Astrocyte (in vitro differentiated cells and primary cell): ENCODE measurements at regions not wholly inside any gene's neighbourhood (a gene's known extent, or its start where the extent isn't known, plus 50 kb on each side); places are given as distances from the start of the nearest gene placed in this dataset.

Experiments
- DNase-seq: peaks from one replicate; pipeline ENCODE4 v3.0.0-alpha.2; 2010; ENCODE audit warnings: low read depth
- FAIRE-seq: peaks from 2 replicates; lab custom pipeline; 2011; peaks lifted over from hg19 to GRCh38; lab: Jason Lieb, UNC
- H2AFZ ChIP-seq: 2 replicates; pipeline ENCODE4 v1.6.0; 2012; ENCODE audit warnings: low read depth, low read length, inconsistent platforms
- H3K27ac ChIP-seq: 2 replicates; pipeline ENCODE4 v1.5.1; 2011; ENCODE audit warnings: low read depth, low read length, inconsistent platforms
- H3K27me3 ChIP-seq: 2 replicates; pipeline ENCODE4 v1.6.0; 2011; ENCODE audit warnings: low read length, inconsistent platforms; ENCODE audit not compliant: insufficient read depth
- H3K36me3 ChIP-seq: 2 replicates; pipeline ENCODE4 v1.5.1; 2011; ENCODE audit warnings: low read length, inconsistent platforms; ENCODE audit not compliant: insufficient read depth
- H3K4me1 ChIP-seq: 2 replicates; pipeline ENCODE4 v1.5.1; 2011; ENCODE audit warnings: low read length, inconsistent platforms; ENCODE audit not compliant: insufficient read depth
- H3K4me2 ChIP-seq: 2 replicates; pipeline ENCODE4 v1.6.0; 2012; ENCODE audit warnings: low read length, inconsistent platforms
- H3K4me3 ChIP-seq: 2 replicates; pipeline ENCODE4 v1.5.1; 2011; ENCODE audit warnings: low read depth, mild to moderate bottlenecking, low read length, inconsistent platforms; ENCODE audit not compliant: insufficient read depth
- H3K79me2 ChIP-seq: 2 replicates; pipeline ENCODE4 v1.6.0; 2012; ENCODE audit warnings: mild to moderate bottlenecking, low read length, inconsistent platforms; ENCODE audit not compliant: insufficient read depth
- H3K9ac ChIP-seq: 2 replicates; pipeline ENCODE4 v1.6.0; 2012; ENCODE audit warnings: mild to moderate bottlenecking, low read length, inconsistent platforms
- H3K9me3 ChIP-seq: 2 replicates; pipeline ENCODE4 v1.5.1; 2012; ENCODE audit warnings: low read depth, mild to moderate bottlenecking, low read length, inconsistent platforms; ENCODE audit not compliant: insufficient read depth
- H4K20me1 ChIP-seq: 2 replicates; pipeline ENCODE4 v1.6.0; 2012; ENCODE audit warnings: low read length, inconsistent platforms; ENCODE audit not compliant: insufficient read depth
- H3K27ac Mint-ChIP-seq: one replicate; pipeline ENCODE4 v1.8.0; 2021; ENCODE audit warnings: mild to moderate bottlenecking, mixed read lengths; ENCODE audit not compliant: unreplicated experiment
- H3K27me3 Mint-ChIP-seq: one replicate; pipeline ENCODE4 v1.8.0; 2021; ENCODE audit warnings: low read depth, mixed read lengths; ENCODE audit not compliant: unreplicated experiment
- H3K36me3 Mint-ChIP-seq: one replicate; pipeline ENCODE4 v1.8.0; 2021; ENCODE audit warnings: low read depth, mixed read lengths; ENCODE audit not compliant: unreplicated experiment
- H3K4me1 Mint-ChIP-seq: one replicate; pipeline ENCODE4 v1.8.0; 2021; ENCODE audit warnings: low read depth, mixed read lengths; ENCODE audit not compliant: unreplicated experiment
- H3K4me3 Mint-ChIP-seq: one replicate; pipeline ENCODE4 v1.8.0; 2021; ENCODE audit warnings: mild to moderate bottlenecking, moderate library complexity, mixed read lengths; ENCODE audit not compliant: unreplicated experiment
- H3K9me3 Mint-ChIP-seq: one replicate; pipeline ENCODE4 v1.8.0; 2021; ENCODE audit warnings: mild to moderate bottlenecking, mixed read lengths; ENCODE audit not compliant: unreplicated experiment
- EZH2 ChIP-seq: IDR thresholded peaks from 2 replicates; pipeline ENCODE4 v1.6.1; 2012; ENCODE audit warnings: mild to moderate bottlenecking, low read length, inconsistent platforms; ENCODE audit not compliant: insufficient read depth
- TF ChIP-seq, protein P1 (sequence below): IDR thresholded peaks from 2 replicates; pipeline ENCODE4 v1.5.1; 2011; ENCODE audit warnings: low read depth, mild to moderate bottlenecking, inconsistent platforms, low read length, moderate library complexity; ENCODE audit not compliant: insufficient read depth

DNA sequence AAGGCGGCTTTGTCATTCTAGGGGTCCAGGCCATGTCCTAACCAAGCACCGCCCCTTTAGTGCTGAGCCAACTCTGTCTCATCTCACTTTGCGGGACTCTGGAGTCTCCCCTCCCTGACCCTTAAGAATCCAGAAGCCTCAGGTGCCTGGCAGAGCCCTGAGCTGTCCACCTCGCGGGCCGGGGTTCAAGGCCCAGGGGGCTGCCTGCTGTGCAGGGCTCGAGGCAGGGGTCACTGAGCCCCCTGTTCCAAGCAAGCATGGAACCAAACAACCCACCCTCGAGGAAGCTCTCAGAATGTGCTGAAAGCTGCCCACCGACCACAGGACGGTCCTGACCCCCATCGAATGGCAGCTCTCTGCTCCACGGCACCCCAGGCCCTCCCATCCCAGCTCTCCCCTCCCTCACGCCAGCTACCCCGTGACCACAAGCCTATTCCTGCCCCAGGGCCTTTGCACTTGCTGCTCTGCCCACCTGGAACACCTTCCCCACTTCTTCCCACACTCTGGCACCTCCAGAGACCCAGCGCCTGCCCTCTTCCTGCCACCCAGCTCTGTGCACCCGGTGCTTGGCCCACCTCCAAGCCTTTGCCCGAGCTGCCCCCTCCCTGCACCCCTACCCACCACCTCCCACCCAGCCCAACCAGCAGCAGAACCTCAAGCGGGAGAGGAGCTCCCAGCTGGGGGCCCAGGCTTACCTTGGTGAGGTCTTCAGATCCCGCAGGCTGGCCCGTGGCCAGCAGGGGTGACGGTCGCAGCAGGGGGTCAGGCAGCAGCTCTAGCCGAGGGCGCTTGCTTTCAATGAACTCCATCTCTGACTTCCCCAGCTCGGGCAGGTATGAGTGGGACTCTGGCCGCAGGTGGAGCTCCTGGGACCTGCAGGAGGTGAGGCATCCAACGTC, 84.3 kb downstream of the NCOR2 start:
- Histone ChIP-seq H3K9me3 (no peaks in the 10 kb centered on the region), H3K4me1 (peaks cover 14% of the 10 kb centered on the region), H2AFZ (no peak overlapping the region), H3K27ac (no peak overlapping the region), H3K4me2 (no peak overlapping the region), H3K79me2 (peaks cover 85% of the 10 kb centered on the region), H4K20me1 (peaks cover 98% of the 10 kb centered on the region), H3K4me3 (no peak overlapping the region), H3K27me3 (no peaks in the 10 kb centered on the region), H3K9ac (no peak overlapping the region), H3K36me3 (peaks cover under 1% of the 10 kb centered on the region)
- H3K9me3 Mint-ChIP-seq = no peaks in the 10 kb centered on the region
- DNase-seq (no peak), FAIRE-seq (no peak)
- no peak overlapping the region for H3K4me3 Mint-ChIP-seq
- no peak for TF ChIP-seq EZH2
- TF ChIP-seq, protein P1, sequence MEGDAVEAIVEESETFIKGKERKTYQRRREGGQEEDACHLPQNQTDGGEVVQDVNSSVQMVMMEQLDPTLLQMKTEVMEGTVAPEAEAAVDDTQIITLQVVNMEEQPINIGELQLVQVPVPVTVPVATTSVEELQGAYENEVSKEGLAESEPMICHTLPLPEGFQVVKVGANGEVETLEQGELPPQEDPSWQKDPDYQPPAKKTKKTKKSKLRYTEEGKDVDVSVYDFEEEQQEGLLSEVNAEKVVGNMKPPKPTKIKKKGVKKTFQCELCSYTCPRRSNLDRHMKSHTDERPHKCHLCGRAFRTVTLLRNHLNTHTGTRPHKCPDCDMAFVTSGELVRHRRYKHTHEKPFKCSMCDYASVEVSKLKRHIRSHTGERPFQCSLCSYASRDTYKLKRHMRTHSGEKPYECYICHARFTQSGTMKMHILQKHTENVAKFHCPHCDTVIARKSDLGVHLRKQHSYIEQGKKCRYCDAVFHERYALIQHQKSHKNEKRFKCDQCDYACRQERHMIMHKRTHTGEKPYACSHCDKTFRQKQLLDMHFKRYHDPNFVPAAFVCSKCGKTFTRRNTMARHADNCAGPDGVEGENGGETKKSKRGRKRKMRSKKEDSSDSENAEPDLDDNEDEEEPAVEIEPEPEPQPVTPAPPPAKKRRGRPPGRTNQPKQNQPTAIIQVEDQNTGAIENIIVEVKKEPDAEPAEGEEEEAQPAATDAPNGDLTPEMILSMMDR = no peak
- no peak overlapping the region for H3K27ac Mint-ChIP-seq
- peaks cover 20% of the 10 kb centered on the region for H3K36me3 Mint-ChIP-seq
- H3K27me3 Mint-ChIP-seq = no peaks in the 10 kb centered on the region
- peaks cover 27% of the 10 kb centered on the region for H3K4me1 Mint-ChIP-seq

DNA sequence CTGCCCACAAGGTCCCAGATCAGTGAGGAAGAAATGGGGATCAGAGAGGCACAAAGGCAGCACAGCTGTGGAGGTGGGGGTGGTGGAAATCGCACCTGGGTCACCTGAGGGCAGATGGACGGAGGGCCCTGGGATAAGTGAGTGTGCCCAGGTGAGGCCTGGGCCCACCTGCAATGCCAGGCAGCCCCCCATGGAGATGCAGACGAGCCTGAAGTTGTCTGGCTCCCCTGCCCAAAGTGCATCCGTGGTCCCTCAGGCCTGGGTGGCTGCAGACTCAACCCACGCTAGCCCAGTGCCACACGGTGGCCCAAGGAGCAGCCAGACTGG, 84.9 kb downstream of the NCOR2 start:
- Histone ChIP-seq H3K36me3 (peaks cover 2% of the 10 kb centered on the region), H3K79me2 (peaks cover 85% of the 10 kb centered on the region), H3K9ac (no peak overlapping the region), H3K9me3 (no peaks in the 10 kb centered on the region), H3K4me1 (peaks cover 14% of the 10 kb centered on the region), H2AFZ (no peak overlapping the region), H3K27ac (no peak overlapping the region), H3K4me3 (no peak overlapping the region), H4K20me1 (peaks cover 98% of the 10 kb centered on the region), H3K4me2 (no peak overlapping the region), H3K27me3 (no peaks in the 10 kb centered on the region)
- TF ChIP-seq, protein P1 = no peak
- TF ChIP-seq EZH2 = no peak
- peaks cover 25% of the 10 kb centered on the region for H3K4me1 Mint-ChIP-seq
- H3K27me3 Mint-ChIP-seq = no peaks in the 10 kb centered on the region
- no peak for DNase-seq
- FAIRE-seq = no peak
- H3K9me3 Mint-ChIP-seq = no peaks in the 10 kb centered on the region
- H3K27ac Mint-ChIP-seq = no peak overlapping the region
- H3K4me3 Mint-ChIP-seq = no peak overlapping the region
- H3K36me3 Mint-ChIP-seq = peaks cover 17% of the 10 kb centered on the region
